Posterior cingulate gyrus (tissue), 11 donors: ENCODE measurements at regions not wholly inside any gene's neighbourhood (a gene's known extent, or its start where the extent isn't known, plus 50 kb on each side); places are given as distances from the start of the nearest gene placed in this dataset.

ENCODE experiments used
- DNase-seq, 10 donors: peaks; one replicate each; pipeline versions ENCODE4 v3.0.0 to v3.0.0-alpha.2; 2020 to 2021; ENCODE audit warnings: mixed read lengths in 3 of 10
- intact Hi-C: fragments of 100-400 bp; cut with DNase I; formaldehyde crosslinking; loops from one replicate; pipeline ENCODE4 v1.15.1; 2023

DNA sequence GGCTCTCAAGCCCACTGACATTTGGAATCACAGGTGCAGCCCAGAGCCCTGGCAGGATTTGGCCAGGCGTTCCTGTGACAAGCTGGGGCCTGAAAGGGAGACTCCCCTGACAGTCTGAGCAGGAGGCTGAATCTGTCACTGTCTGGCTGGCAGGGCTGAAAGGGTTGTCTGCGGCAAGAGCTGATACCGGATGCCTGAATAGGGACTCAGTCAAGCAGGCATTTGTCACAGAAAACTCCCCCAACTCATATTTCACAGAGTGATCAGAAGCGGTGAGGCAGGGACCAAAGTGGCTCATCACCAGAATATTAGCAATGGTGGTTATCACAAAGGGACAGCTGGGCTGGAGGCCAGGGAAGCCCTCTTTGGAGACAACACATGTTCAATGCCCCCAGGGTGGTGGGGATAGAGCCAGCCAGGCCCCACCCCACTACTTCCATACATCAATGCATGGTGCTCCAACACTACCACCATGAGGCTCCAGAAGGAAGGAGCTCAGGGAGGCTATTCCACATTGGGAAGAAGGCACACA, 295.5 kb downstream of the DTWD2 start:
- peak in 1 of 10 donors; percentile 69 for DNase-seq

DNA sequence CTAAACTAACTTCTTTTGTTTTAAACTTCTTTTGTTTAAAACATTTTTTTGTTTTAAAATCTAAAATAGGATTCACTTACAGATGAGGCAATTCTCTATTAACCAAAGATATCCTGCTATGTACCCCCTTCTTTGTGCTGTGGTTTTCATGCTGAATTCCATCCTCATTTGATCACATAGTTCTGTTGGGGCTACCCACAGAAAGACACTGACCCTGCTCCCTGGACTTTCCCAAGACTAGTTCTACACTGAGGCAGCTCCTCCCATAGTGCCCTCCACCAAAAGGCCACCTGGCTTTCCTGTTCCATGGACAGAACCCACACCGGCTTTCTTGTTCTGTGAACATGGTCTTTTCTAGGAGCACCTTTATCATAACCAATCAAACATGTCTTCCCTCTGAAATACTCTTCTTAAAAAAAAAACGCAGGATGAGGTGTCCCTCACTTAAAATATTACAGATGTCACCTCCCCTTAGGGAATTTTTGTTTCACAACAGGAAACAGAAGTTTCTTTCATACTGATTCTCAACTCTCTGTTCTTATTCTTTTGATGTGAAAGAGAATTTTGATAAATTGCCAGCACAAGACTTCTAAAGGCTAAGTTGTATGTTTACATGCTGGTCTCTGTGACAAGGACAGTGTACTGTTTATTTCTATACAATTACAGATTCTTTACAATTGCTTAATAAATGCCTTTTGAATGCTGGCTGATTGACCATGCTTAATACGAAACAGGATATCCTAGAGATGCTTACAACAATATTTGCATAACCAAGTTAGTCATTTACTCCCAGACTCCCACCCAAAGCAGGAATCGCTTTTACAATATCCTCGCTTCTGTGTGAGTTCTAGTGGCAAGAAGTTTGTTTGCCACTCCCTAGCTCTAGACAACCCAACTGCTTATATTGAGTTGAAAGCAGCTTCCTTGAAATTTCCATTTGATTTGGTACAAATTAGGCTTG, 300.4 kb downstream of the DTWD2 start:
- intact Hi-C loops = no loop called here
- DNase-seq = no peak

More for the DNA sequence above, 295.5 kb downstream of the DTWD2 start:
- intact Hi-C loops = no loop called here

DNA sequence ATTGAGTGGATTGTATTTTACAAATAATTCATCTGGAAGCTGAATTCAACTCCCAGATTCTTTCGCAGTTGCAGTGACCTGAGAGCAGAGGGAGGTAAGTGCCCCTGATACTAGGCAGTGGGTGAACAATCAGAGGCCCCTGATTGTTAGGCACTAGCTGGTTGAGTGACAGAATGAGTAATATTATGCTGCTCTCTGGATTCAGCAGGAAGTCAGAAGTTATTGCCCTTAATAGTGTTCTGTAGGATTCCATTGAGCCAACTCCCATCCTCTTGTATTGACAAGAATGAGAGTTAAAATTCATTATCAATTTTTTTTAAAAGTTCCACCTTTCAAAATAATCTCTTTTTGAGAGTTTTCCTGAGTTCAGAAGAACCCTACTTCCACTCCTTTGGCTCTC, 301.2 kb downstream of the DTWD2 start:
- intact Hi-C loops = no loop called here
- no peak for DNase-seq

DNA sequence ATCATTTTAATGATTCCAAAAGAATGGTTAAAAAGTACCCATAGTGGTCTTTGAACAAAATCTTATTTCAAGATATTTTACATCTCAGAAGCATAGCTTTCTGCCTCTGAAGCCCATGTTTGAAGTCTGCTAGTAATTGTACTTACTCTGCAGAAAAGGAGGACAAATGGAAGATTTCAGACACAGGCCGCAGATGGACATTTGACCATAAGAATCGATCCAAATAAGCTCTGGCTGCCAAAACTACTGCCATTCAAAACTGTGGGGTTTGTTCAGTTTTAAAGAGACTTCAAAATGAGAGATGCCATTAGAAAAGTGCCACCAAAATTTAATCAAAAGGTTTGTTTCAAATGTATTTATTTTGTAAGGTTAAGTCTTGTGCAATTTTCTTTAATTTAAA, 306.7 kb downstream of the DTWD2 start:
- no peak for DNase-seq
- intact Hi-C loops = no loop called here

DNA sequence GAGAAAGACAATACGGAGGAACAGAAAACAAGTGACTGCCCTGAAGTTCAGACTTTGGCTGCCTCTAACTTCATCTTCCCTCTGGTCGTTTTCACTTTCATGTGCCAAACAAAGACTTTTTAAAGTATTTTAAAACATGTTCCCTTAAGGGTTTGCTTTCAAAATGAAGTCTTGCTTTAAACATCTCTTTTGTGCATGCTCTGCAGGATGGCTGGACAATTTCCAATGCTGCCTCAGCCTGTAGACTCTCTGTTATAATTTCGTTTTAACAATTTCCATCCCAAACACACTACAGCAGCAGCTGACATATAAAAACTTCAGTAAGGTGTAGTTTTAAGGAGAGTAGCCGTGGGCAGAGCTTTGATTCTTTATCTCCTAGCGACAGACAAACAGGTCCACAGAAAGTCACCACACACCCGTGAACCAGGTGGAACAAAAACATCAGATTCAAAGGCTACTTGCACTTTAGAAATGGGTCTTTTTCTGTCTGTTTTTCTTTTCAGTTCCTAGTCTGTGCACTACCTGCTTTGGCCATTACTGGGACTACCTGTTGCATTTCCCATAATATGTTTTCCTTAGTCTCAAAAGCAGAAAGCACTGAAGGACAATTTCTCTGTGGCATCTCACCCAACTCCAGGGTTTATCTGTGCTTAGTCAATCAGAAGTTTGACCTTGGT, 308.9 kb downstream of the DTWD2 start:
- DNase-seq = no peak
- intact Hi-C loops = no loop called here

DNA sequence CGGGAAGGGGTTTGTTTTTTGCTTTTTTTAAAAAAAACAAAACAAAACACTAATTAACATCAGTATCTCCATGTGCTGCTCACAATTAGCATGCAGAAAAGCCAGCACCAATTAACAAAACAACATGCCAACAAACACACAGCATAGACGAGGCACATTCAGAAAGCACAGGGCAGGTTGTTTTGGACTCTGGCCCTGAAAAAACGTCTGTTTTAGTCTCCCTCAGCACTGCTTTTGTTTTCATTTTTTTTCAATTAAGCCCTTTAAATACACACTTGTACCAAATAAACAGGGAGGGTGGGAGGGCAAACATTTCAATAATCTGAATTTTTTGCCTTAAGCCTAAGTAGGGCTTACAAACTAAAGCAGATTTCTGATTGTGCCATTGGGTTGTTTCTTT, 309.6 kb downstream of the DTWD2 start:
- no peak for DNase-seq

DNA sequence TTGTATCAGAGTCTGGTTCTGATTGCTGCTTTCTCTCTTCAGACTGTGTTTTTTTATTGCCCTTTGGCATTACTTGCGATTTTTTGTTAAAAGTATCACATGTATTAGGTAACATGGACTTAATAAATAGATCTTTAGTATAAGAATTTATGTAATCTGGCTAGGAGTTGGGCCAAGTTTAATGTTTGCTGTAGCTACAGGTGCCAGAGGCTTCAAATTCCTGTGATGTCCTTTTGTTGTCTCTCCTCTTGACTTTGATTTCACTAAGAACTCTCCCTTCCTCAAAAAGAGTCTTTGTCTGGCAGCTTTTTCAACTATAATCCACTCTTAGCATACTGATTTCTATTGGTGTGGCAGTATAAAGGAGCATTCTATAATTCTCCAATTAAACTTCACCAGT, 313.1 kb downstream of the DTWD2 start:
- no peak for DNase-seq

More for the DNA sequence above, 309.6 kb downstream of the DTWD2 start:
- intact Hi-C loops = no loop called here

DNA sequence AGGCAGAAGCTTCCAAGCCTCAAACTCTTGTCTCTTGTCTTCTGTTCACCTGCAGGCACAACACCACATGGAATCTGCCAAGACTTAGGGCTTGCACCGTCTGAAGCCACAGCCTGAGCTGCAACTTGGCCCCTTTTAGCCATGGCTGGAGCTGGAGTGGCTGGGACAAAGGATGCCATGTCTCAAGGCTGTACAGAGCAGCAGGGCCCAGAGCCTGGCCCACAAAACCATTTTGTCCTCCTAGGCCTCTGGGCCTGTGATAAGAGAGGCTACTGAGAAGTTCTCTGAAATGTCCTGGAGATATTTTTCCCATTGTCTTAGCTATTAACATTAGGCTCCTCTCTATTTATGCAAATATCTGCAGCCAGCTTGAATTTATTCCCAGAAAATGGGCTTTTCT, 330.8 kb downstream of the DTWD2 start:
- no peak for DNase-seq
- intact Hi-C loops = no loop called here

More for the DNA sequence above, 313.1 kb downstream of the DTWD2 start:
- intact Hi-C loops = no loop called here

DNA sequence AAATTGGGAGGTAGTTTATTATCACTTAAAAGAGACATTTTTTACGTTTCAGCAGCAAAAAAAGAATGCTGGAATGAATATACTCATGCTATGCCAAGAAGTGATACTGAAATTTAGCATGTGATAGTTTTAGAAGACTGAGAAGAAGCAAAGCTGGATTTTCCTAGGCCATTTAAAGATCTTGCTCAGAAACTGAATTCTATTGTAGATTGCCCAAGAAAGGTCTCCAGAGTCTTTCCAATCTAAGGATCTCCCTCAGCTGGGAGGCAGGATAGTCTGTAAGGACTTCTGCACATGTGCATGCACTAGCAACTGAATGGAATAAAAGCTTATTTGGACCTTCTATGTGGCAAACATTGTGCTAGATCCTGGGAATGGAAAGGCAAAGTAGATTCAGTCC, 334.5 kb downstream of the DTWD2 start:
- DNase-seq = no peak
- intact Hi-C loops = no loop called here

DNA sequence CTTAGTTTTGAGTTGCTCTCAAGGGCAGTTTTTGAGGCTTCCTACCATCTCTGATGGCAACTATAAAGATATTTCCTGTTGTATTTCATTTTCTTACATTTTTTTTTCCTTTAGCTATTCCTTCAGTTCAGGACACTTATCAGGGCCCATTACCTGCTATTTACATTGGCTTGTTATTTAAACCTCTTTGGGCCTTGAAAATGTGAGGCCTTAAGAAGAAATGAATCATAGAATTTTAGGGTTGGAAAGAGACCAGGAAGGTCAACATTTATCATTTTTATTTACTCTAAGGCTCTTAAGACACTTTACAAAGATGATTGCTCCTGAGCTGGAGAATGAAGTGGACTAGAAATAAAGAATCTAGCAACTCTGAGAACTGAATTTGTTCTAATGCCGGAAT, 335.2 kb downstream of the DTWD2 start:
- intact Hi-C loops = no loop called here
- no peak for DNase-seq

DNA sequence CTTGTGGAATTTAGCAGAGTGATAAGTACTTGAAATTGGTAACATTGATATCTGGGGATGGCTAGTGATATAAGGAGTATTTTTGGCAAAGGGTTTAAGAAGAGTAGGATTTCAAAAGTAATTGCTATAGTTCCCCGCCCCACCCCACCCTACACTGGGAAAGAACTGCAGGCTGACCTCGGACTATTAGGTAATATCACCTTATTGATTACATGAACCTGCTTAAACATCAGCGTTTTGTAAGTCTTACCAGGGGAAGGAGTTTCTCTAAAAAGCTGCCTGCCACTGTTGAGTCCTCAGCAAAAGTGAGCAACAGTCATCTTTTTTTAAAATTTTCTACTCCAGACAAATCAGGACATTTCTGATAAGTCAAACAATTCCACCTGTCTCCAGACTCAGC, 337.3 kb downstream of the DTWD2 start:
- no peak for DNase-seq
- intact Hi-C loops = no loop called here

DNA sequence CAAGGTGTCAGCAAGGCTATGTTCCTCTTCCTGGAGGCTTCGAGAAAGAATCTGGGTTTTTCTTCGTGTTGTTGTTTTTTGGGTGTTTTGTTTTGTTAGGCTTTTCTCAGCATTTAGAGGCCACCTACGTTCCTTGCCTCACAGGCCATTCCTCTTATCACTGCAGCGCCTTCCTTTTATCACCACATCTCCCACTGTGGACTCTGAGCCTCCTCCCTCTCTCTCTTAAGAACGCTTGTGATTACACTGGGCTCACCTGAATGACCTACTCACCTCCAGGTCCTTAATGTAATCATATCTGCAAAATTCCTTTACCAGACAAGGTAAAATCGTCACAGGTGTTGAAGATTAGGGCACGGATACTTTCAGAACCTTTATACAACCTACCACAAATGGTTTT, 340.8 kb downstream of the DTWD2 start:
- DNase-seq = no peak
- intact Hi-C loops = no loop called here

DNA sequence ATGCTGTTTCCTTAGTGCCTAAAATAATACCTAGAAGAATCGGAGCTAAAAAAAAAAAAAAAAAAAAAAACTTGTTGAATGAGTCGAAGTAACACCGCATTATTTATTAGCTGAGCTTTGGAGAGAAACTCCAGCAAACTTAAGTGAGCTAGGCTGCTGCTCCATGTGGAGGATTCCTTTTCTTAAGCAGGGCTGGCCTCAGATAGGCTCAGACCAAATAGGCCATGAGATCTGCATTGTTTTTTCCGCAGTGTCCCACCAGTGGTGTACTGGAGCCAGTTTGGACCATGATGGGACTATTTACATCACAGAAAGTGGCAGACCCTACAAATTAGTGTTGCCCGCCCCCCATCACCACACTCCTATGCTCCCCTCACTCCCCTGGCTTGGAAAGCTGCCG, 341.4 kb downstream of the DTWD2 start:
- intact Hi-C loops = no loop called here

DNA sequence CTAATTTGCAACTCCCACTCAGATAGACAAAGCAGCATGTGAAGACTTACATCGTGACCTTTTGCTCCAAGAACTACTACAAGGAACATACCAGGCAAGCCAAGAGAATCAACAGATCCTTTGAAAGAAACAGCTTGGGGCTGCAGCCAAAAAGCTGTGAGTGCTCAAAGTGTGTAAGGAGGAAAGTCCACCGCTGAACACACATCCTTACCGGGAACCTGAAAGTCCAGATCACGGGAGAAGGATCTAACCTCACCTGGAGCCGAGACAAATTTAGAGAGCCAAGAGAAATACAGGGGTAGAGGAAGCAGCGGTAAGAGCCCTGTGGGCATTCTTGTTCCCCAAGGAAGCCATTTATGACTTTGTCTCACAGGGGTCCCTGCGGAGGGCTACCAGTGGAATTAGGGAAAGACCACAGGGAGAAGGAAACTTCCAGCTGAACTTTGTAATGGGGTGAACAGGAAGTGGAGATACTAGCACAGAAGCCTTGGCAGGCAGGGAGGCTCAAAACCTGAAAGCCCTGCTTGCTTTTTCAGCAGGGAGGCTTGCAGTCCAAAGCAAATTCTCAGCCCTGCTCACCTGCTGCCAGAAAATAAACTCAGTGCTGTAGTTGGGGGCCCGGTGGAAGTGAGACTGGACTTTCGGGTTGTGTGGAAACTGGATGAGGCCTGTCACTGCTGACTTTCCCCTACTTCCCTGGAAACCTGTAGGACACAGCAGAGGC, 350.2 kb downstream of the DTWD2 start:
- peak in 1 of 10 donors; percentile 56 for DNase-seq

More for the DNA sequence above, 341.4 kb downstream of the DTWD2 start:
- no peak for DNase-seq

DNA sequence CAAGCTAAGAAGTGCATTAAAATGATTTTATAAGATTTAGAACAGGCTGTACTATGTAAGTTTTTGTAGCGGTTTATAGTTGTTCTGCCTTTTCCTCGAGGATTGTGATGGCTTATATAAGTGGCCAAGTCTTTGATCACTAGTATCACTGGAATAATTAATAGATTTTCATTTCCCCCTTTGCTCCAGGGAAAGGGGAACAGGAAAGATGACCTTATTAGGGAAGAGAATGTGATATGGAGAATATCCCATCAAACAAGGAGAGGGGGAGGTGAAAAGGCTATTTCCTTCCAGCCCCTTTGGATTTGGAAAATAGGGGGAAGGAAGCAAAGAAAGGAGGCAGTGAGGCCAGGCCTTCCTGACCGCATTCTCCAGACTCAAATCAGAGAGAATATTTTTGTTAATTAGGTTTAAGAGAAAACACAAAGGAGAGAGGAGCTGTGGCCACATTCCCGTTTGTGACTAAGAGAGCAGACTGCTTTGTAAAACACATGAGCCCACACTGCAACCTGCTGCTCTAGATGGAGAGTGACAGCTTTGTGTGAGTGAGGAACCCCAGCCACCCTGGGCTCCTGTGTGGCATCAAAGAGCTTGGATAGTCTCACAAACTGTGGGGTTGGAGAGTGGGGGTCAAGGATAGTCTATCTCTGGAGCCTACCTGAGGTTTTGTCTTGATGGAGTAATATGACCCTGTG, 359.5 kb downstream of the DTWD2 start:
- intact Hi-C loops = no loop called here
- DNase-seq = peak in 1 of 10 donors; percentile 47

More for the DNA sequence above, 350.2 kb downstream of the DTWD2 start:
- intact Hi-C loops = no loop called here

DNA sequence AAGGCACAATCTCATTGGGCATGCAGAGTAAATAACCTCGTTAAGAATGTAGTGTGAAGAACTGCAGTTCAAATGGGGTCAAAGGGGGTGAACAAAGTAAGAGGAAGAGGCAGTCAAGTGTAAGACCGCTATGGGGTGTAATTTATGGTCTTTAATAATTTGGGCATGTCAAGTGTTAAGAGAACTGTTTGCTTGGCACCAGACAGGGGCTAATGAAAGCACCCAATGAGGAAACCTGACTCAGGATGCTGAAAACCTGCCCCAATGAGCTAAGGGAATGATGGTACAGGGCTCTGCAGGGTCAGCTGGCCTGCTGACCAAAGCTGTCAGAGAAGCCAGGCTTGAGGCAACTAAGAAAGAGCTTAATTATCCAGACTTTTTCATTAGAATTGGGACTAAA, 368.1 kb downstream of the DTWD2 start:
- intact Hi-C loops = no loop called here
- DNase-seq = no peak

DNA sequence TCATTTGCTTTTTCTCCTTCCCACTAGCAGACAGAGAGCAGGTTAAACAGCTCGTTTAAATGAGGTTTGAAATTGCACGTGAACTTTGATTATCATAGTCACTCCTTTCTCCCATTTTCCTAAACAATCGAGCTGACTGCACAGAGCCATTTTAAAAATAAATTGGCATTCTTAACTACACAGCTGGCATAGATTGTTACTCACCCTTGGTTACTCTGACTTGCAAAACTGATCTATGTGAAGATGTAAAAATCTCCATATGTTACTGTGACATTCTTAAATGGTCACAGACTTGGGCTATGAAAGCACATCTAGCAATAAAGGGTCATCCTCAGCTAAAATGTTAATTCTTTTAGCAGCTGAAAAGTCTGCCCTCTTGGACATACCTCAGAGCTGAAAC, 368.5 kb downstream of the DTWD2 start:
- DNase-seq = no peak

DNA sequence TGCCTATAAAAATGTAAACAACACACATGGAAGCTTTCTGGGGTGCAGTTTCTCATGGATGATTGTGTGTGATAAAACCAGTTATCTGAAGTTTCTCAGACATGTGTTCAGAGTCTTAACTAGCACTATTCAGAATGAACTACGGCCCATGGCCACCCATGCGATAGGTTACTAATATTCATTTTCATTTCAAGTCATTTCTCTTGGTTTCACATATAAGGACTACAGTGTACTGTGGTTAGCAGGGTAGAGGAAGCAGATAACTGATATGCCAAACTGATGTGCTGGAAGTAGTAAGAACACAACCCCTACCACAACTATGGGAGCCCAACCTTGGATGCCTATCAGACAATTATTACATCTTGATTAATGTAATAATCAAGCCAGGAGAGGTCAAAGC, 372.1 kb downstream of the DTWD2 start:
- no peak for DNase-seq
- intact Hi-C loops = no loop called here

More for the DNA sequence above, 368.5 kb downstream of the DTWD2 start:
- intact Hi-C loops = no loop called here

DNA sequence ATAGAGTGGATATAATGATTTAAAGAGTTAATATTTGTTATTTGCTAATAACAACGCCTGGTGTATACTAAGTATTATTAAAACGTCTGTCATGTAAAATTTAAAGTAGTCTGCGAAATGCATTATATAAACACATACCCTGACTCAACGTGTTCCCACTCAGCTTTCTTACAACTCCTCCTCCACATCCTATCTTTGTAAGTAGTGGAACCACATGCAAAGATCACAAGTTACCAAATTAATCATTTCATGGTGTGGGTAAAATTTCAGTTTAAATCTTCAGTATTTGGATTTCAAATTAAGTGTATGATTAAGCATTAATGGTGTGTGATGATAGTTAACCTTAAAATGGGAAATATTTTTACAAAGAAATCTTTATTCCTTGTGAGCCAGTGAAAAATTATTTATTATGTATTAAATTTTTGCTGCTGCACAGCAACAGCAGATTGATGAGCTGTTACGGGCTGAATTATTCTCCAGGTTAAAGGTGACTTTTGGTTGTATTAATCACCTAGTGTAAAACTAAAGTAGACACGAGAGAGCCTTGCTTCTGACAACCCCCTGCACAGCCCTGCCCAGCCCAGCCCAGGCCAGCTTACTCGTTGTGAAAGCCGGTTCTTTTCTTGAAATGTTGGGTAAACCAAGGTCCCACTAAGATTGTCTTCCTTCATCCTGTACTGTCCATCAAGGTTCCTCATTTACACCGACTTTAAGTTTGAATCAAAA, 373.5 kb downstream of the DTWD2 start:
- peak in 1 of 10 donors; percentile 58 for DNase-seq
- intact Hi-C loops = no loop called here
